ENCODE measurements at regions not wholly inside any gene's neighbourhood (a gene's known extent, or its start where the extent isn't known, plus 50 kb on each side); places are given as distances from the start of the nearest gene placed in this dataset.

DNA sequence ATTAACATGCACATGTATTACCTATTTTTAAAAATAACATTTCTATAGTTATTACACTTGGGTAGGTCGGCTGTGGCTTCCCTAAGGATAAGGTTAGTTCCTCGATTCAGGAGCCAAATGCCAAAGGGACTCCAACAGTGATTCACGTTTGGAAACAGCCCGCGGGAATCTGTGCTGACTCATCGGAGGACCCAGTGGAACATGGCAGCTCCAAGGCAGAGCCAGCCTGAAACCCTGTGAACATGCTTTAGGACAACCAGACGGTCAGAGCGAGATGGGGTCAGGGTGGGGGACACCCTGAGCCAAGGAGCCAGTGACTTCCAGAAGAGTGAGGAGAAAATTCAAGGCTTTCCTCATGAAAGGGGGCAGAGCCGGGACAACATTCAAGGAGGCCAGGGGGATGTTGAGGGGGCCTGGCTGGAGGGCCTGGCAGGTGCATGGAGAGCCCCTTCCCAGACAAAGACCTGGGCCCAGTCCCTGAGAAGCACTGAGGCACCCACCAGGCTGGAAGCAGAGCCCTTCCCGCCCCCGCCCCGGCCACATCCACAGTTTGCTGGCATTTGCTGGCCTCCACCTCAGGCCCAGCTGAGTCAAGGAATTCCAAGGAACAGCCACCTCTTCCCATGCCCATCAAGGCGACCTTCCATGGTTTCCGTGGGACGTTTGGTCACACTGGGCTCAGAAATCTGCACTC, 133.2 kb downstream of the SNX5 start:
- H3K4me3 ChIP-seq, result no peak overlapping the region
- no peak for ATAC-seq (ENCODE audit: insufficient read depth, low FRiP score)
- no peaks in the 10 kb centered on the region for H3K36me3 ChIP-seq (ENCODE audit: control insufficient read depth in 4 of 4, insufficient read depth in 4 of 4, low read length in 4 of 4)
- H3K27ac ChIP-seq (ENCODE audit: low read depth in 1 of 2, low read length in 1 of 2), result peak overlapping the region; percentile 4 to 84
- no peaks in the 10 kb centered on the region for H3K9me3 ChIP-seq (ENCODE audit: control insufficient read depth in 4 of 4, insufficient read depth in 3 of 4, low read length in 3 of 4)
- no peak for DNase-seq
- H3K4me1 ChIP-seq (ENCODE audit: control insufficient read depth in 5 of 5, insufficient read depth in 5 of 5, low read length in 5 of 5), result peaks cover 4 to 25% (median 8%) of the 10 kb centered on the region in 5 donors
- no peaks in the 10 kb centered on the region for H3K27me3 ChIP-seq (ENCODE audit: control insufficient read depth in 3 of 3, insufficient read depth in 3 of 3, low read length in 2 of 3)
- no peak overlapping the region for H3K9ac ChIP-seq (ENCODE audit: insufficient read depth in 1 of 2, low read length in 2 of 2)
- 81 to 84% methylated on average over 15 of the region's 15 CpGs for WGBS, 2 donors
- TF ChIP-seq CTCF (IDR thresholded peaks at IDR 0.05; ENCODE audit: control extremely low read depth, extremely low read depth), result no peak

GRCh38 chr20:17834804-17835203, 133.8 kb downstream of the SNX5 start:
- Histone ChIP-seq H3K9ac (ENCODE audit: insufficient read depth in 1 of 2, low read length in 2 of 2) (no peak overlapping the region), H3K27ac (ENCODE audit: low read depth in 1 of 2, low read length in 1 of 2) (no peak overlapping the region), H3K9me3 (ENCODE audit: control insufficient read depth in 4 of 4, insufficient read depth in 3 of 4, low read length in 3 of 4) (no peaks in the 10 kb centered on the region), H3K27me3 (ENCODE audit: control insufficient read depth in 3 of 3, insufficient read depth in 3 of 3, low read length in 2 of 3) (no peaks in the 10 kb centered on the region), H3K36me3 (ENCODE audit: control insufficient read depth in 4 of 4, insufficient read depth in 4 of 4, low read length in 4 of 4) (no peaks in the 10 kb centered on the region), H3K4me3 (no peak overlapping the region), H3K4me1 (ENCODE audit: control insufficient read depth in 5 of 5, insufficient read depth in 5 of 5, low read length in 5 of 5) (peaks cover 4 to 28% (median 8%) of the 10 kb centered on the region in 5 donors)
- DNase-seq (no peak), ATAC-seq (ENCODE audit: insufficient read depth, low FRiP score) (no peak)
- no peak for TF ChIP-seq CTCF (IDR thresholded peaks at IDR 0.05; ENCODE audit: control extremely low read depth, extremely low read depth)
- 77 to 91% methylated on average over 2 of the region's 2 CpGs for WGBS, 2 donors

DNA sequence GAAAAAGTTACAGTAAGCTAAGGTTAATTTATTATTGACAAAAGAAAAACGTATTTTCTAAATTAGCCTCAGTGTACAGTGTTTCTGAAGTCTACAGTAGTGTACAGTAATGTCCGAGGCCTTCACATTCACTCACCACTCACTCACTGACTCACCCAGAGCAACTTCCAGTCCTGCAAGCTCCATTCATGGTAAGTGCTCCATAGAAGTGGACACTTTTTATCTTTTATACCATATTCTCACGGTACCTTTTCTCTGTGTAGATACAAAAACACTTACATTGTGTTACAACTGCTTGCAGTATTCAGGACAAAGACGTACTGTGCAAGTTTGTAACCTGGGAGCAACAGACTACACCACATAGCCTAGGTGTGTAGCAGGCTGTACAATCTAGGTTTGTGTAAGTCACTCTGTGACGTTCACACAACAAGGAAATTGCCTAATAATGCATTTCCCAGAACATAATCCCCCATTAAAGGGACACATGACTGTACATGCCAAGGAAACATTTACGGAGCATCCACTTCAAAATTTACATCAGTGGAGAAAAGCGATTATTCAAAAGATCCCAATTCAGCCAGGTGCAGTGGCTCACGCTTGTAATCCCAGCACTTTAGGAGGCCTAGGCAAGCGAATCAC, 133.4 kb downstream of the BANF2 start:
- no peak for ATAC-seq (ENCODE audit: insufficient read depth, low FRiP score)
- Histone ChIP-seq H3K36me3 (ENCODE audit: control insufficient read depth in 4 of 4, insufficient read depth in 4 of 4, low read length in 4 of 4) (no peaks in the 10 kb centered on the region), H3K9ac (ENCODE audit: insufficient read depth in 1 of 2, low read length in 2 of 2) (no peak overlapping the region), H3K4me3 (no peak overlapping the region), H3K27ac (ENCODE audit: low read depth in 1 of 2, low read length in 1 of 2) (no peak overlapping the region), H3K4me1 (ENCODE audit: control insufficient read depth in 5 of 5, insufficient read depth in 5 of 5, low read length in 5 of 5) (peaks cover 4 to 28% (median 8%) of the 10 kb centered on the region in 5 donors), H3K27me3 (ENCODE audit: control insufficient read depth in 3 of 3, insufficient read depth in 3 of 3, low read length in 2 of 3) (no peaks in the 10 kb centered on the region), H3K9me3 (ENCODE audit: control insufficient read depth in 4 of 4, insufficient read depth in 3 of 4, low read length in 3 of 4) (no peaks in the 10 kb centered on the region)
- no peak for DNase-seq
- WGBS, 2 donors, result 84 to 88% methylated on average over 9 of the region's 9 CpGs
- no peak for TF ChIP-seq CTCF (IDR thresholded peaks at IDR 0.05; ENCODE audit: control extremely low read depth, extremely low read depth)
